ENCODE measurements at regions not wholly inside any gene's neighbourhood (a gene's known extent, or its start where the extent isn't known, plus 50 kb on each side); places are given as distances from the start of the nearest gene placed in this dataset.

DNA sequence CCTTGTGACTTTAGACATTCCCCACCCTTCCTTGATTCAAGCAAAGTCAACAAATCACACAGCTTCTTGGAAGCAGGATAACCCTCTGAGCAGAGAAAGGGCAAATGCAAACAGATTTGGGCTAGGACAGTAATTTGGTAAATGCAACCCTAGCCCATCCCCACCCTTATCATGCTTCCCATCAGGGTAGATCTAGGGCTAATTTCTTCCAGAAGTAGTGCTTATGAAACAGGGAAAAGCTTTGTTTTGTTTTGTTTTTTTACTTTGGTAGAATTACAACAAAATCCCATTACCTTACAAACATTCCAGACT lies 525.1 kb upstream of the NOX3 start:
- intact Hi-C loops (cut with DNase I): no loop called here
- DNase-seq: no peak
- Histone ChIP-seq H3K4me3 (no peak overlapping the region), H3K4me1 (replicated peaks in 1 of 2) (no peaks in the 10 kb centered on the region), H3K27ac (no peak overlapping the region), H3K36me3 (replicated peaks in 1 of 2) (no peaks in the 10 kb centered on the region), H3K9me3 (replicated peaks in 1 of 3) (no peaks in the 10 kb centered on the region), H3K27me3 (no peaks in the 10 kb centered on the region)
- TF ChIP-seq, protein P1, sequence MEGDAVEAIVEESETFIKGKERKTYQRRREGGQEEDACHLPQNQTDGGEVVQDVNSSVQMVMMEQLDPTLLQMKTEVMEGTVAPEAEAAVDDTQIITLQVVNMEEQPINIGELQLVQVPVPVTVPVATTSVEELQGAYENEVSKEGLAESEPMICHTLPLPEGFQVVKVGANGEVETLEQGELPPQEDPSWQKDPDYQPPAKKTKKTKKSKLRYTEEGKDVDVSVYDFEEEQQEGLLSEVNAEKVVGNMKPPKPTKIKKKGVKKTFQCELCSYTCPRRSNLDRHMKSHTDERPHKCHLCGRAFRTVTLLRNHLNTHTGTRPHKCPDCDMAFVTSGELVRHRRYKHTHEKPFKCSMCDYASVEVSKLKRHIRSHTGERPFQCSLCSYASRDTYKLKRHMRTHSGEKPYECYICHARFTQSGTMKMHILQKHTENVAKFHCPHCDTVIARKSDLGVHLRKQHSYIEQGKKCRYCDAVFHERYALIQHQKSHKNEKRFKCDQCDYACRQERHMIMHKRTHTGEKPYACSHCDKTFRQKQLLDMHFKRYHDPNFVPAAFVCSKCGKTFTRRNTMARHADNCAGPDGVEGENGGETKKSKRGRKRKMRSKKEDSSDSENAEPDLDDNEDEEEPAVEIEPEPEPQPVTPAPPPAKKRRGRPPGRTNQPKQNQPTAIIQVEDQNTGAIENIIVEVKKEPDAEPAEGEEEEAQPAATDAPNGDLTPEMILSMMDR (IDR thresholded peaks at IDR 0.05): no peak
- TF ChIP-seq POLR2A (IDR thresholded peaks at IDR 0.05): no peak

- no peak for DNase-seq
- no peak for TF ChIP-seq POLR2A (IDR thresholded peaks at IDR 0.05)
- TF ChIP-seq, protein P1 (IDR thresholded peaks at IDR 0.05): no peak
- WGBS, 4 donors: 53 to 58% (median 56%) methylated on average over 5 of the region's 5 CpGs
Measured at GRCh38 chr6:155980014-155980767, 524.6 kb upstream of the NOX3 start.

GRCh38 chr6:155975506-155975905 lies 519.9 kb upstream of the NOX3 start:
- no peaks in the 10 kb centered on the region for H3K9me3 ChIP-seq (replicated peaks in 1 of 3)
- H3K27ac ChIP-seq: no peak overlapping the region
- intact Hi-C loops (cut with DNase I): no loop called here
- 84 to 93% (median 89%) methylated on average over 8 of the region's 8 CpGs for WGBS, 4 donors
- no peaks in the 10 kb centered on the region for H3K4me1 ChIP-seq (replicated peaks in 1 of 2)
- H3K27me3 ChIP-seq: no peaks in the 10 kb centered on the region
- H3K36me3 ChIP-seq (replicated peaks in 1 of 2): no peaks in the 10 kb centered on the region
- no peak for TF ChIP-seq POLR2A (IDR thresholded peaks at IDR 0.05)
- TF ChIP-seq, protein P1 (IDR thresholded peaks at IDR 0.05): no peak
- DNase-seq: no peak
- no peak overlapping the region for H3K4me3 ChIP-seq

More at GRCh38 chr6:155980014-155980767, 524.6 kb upstream of the NOX3 start:
- Histone ChIP-seq H3K4me1 (replicated peaks in 1 of 2) (no peaks in the 10 kb centered on the region), H3K4me3 (no peak overlapping the region), H3K9me3 (replicated peaks in 1 of 3) (no peaks in the 10 kb centered on the region), H3K27ac (no peak overlapping the region), H3K36me3 (replicated peaks in 1 of 2) (no peaks in the 10 kb centered on the region), H3K27me3 (no peaks in the 10 kb centered on the region)
- intact Hi-C loops (cut with DNase I): no loop called here

DNA sequence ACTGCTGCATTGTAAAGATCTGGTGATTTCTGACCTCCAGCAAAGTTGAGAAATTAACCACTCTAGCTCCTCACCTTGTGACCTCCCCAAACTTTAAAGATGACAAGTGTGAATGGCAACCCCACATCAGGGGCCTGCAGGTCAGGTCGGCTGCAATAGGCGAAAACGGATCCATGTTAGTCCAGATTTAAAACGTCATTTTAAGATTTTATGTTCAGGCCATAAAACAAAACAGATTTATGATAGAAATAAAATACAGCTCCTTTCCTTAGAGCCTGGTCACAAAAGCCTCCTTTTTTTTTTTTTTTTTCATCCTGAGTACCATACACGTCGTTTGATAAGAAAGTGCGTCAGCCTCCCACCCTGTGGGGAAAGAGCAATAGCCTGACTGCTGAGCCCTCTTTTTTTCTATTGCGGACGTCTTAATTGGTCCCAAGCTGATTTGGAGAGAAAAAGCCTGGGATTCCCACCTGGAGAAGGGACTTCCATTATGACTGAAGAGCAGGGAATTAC lies 519.2 kb upstream of the NOX3 start:
- H3K36me3 ChIP-seq (replicated peaks in 1 of 2): no peaks in the 10 kb centered on the region
- no peaks in the 10 kb centered on the region for H3K4me1 ChIP-seq (replicated peaks in 1 of 2)
- no peak overlapping the region for H3K4me3 ChIP-seq
- TF ChIP-seq, protein P1 (IDR thresholded peaks at IDR 0.05): no peak
- TF ChIP-seq POLR2A (IDR thresholded peaks at IDR 0.05): no peak
- intact Hi-C loops (cut with DNase I): no loop called here
- WGBS, 4 donors: 88 to 92% (median 89%) methylated on average over 9 of the region's 9 CpGs
- H3K9me3 ChIP-seq (replicated peaks in 1 of 3): no peaks in the 10 kb centered on the region
- H3K27ac ChIP-seq: no peak overlapping the region
- no peak for DNase-seq
- H3K27me3 ChIP-seq: no peaks in the 10 kb centered on the region
